ENCODE measurements at regions not wholly inside any gene's neighbourhood (a gene's known extent, or its start where the extent isn't known, plus 50 kb on each side); places are given as distances from the start of the nearest gene placed in this dataset.
"Not testable (repeated sequence)": the region's sequence is repeated elsewhere in the genome, so short reads cannot be mapped to it uniquely, and the experiment has no call there.

- DNase-seq = no peak
Measured at GRCh38 chr1:57536749-57537423, 113.0 kb upstream of the DAB1 start.

- no peak for DNase-seq
Measured at GRCh38 chr1:57532299-57532698, 108.4 kb upstream of the DAB1 start.

- not testable (repeated sequence) for DNase-seq
Measured at GRCh38 chr1:57530911-57531260, 107.0 kb upstream of the DAB1 start.

GRCh38 chr1:57530206-57530910 is 106.5 kb upstream of the DAB1 start:
- DNase-seq = no peak

- DNase-seq = no peak
Measured at GRCh38 chr1:57522575-57522974, 98.7 kb upstream of the DAB1 start.

- DNase-seq = no peak
Measured at GRCh38 chr1:57520743-57521515, 97.1 kb upstream of the DAB1 start.

GRCh38 chr1:57518496-57518895 is 94.6 kb upstream of the DAB1 start:
- DNase-seq = no peak

- DNase-seq = no peak
Measured at GRCh38 chr1:57517587-57518374, 93.9 kb upstream of the DAB1 start.

- no peak for DNase-seq
Measured at GRCh38 chr1:57512386-57512785, 88.5 kb upstream of the DAB1 start.

GRCh38 chr1:57506941-57507340 is 83.1 kb upstream of the DAB1 start:
- no peak for DNase-seq

- no peak for DNase-seq
Measured at GRCh38 chr1:57503337-57503736, 79.5 kb upstream of the DAB1 start.

GRCh38 chr1:57500136-57500830 is 76.4 kb upstream of the DAB1 start:
- DNase-seq = no peak

GRCh38 chr1:57494530-57495079 is 70.7 kb upstream of the DAB1 start:
- DNase-seq = no peak

GRCh38 chr1:57492586-57493226 is 68.8 kb upstream of the DAB1 start:
- no peak for DNase-seq

- no peak for DNase-seq
Measured at GRCh38 chr1:57489358-57490036, 65.6 kb upstream of the DAB1 start.

- DNase-seq = no peak
Measured at GRCh38 chr1:57485643-57486042, 61.8 kb upstream of the DAB1 start.

GRCh38 chr1:57483954-57484353 is 60.1 kb upstream of the DAB1 start:
- no peak for DNase-seq

- DNase-seq = no peak
Measured at GRCh38 chr1:57479471-57479870, 55.6 kb upstream of the DAB1 start.

GRCh38 chr1:57475366-57475765 is 51.5 kb upstream of the DAB1 start:
- DNase-seq = no peak

GRCh38 chr1:57474137-57474750 is 50.4 kb upstream of the DAB1 start:
- DNase-seq = no peak
